NCI-H1694 (cell line): ENCODE measurements at regions not wholly inside any gene's neighbourhood (a gene's known extent, or its start where the extent isn't known, plus 50 kb on each side); places are given as distances from the start of the nearest gene placed in this dataset.

ENCODE experiments used
- DNase-seq: peaks from one replicate; lab custom pipeline; 2025; lab: John Stamatoyannopoulos, UW

DNA sequence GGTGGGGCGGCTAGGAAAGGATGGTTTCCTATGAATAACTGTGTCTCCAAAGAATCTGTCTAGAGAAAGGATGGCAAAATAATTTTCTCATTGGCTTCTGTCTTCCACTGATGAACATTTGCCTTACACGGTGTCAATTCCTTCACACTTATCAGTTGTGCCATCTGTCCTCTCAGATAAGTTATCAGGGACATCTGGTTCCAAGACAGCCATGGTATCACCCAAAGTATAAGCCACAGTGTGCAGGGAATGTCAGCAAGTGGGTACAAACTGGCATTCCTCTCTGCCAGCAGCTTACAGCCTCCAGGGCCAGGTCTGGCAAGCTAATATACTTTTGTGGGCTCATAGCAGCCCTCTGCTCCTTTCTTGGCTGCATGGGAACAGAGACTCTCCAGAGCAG is 1092.0 kb downstream of the EFNA5 start:
- DNase-seq = no peak

- no peak for DNase-seq
Observed at GRCh38 chr5:106574820-106575219, 1095.9 kb downstream of the EFNA5 start.

DNA sequence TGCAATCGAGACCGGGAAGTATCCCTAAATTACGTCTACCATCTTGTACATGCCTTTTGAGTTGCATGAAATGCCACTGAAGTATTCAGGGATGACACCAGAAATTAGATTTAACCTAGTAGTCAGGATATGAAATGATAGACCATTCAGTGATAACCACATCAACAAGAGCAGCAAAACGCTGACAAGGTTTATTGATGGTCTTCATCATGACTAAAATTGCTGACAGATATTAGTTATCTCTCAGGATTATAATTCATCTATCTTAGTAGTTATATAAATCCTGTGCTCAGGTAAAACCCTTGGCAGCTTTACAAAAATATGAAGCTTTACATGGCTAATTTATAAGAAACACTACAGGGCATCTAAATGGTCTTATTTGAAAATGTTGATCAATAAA is 1104.7 kb downstream of the EFNA5 start:
- DNase-seq = no peak

- DNase-seq = no peak
Observed at GRCh38 chr5:106545325-106545724, 1125.4 kb downstream of the EFNA5 start.

DNA sequence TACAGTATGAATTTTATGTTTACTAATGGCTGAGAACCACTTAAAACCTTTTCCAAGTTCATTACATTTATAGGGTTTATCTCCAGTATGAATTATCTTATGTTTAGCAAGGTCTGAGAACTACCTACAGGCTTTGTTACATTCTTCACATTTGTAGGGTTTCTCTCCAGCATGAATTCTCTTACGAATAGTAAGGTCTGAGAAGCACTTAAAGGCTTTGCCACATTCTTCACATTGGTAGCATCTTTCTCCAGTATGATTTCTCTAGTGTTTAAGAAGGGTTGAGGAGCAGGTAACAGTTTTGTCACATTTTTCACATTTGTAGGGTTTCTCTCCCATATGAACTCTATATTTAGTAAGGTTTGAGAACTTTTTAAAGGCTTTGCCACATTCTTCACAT is 1127.4 kb downstream of the EFNA5 start:
- DNase-seq = no peak

DNA sequence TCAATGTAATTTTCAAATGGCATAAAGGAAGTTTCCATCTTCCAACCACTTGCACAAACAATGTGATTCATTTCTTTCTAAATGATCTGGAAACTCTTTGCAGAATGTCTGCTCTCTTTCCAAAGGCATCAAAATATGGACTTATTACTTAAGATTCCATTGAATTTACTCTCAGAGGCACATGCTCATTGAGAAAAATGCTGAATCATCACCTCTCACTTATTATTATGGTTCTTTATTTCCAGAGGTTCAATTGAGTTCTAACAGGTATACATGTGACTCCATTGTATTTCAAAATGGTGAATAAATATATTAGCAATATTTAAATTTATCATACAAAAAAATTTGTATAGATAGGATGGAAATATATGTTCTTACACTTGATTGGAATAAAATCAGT is 1140.6 kb downstream of the EFNA5 start:
- DNase-seq = no peak

- DNase-seq = no peak
Observed at GRCh38 chr5:106525438-106525837, 1145.3 kb downstream of the EFNA5 start.

DNA sequence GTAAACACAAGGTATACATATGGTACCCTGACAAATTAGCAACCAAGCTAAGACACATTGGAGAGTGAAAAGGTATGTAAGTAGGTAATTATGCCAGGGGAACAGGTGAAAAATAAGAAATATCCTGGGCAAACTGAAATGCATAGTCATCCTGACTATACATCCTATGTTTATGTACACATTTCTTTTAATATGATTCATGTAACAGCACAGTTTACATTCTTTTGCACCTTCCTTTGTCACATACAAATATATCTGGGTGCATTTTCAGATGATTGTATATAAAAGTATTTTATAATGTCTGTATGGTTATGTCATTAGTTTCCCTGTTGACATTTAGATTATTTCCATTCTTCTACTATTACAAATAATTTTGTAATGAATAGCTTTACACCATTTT is 1146.9 kb downstream of the EFNA5 start:
- no peak for DNase-seq

DNA sequence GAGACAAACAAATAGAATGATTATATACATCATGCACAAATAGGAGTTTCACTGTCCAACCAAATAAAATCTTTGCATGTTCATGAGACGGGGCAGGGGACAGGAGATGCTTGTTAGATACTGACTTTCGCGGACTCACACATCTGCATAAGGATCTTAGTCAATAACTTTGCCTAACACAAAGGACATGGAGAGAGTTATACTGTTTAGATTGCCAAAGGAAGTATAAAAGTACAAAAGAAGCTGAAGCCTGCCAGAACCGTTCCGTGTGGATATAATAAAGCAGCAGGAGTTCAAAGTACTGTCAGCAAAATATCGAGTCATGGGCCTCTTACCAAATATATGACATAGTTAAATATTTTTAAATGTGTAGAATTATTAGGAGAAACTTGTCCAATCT is 1148.4 kb downstream of the EFNA5 start:
- no peak for DNase-seq

- no peak for DNase-seq
Observed at GRCh38 chr5:106521701-106522100, 1149.0 kb downstream of the EFNA5 start.

DNA sequence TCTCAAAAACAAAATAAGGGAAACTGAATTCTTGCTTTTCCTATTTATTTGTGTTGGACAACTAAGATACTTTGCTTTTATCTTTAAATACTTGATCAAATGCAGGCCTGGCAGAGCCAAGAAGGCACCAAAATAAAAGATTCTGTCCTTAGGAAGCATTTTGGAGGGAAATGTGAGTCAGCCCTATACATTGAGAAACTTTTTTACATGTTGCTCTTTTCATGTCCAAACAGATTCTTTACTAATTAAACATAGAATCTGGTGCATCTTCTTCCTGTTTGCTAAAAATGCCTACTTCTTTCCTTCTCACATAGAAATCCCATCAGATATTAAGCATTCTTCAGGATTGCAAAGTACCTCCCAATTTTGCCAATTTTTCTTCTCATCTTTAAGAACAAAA is 1160.4 kb downstream of the EFNA5 start:
- DNase-seq = no peak

DNA sequence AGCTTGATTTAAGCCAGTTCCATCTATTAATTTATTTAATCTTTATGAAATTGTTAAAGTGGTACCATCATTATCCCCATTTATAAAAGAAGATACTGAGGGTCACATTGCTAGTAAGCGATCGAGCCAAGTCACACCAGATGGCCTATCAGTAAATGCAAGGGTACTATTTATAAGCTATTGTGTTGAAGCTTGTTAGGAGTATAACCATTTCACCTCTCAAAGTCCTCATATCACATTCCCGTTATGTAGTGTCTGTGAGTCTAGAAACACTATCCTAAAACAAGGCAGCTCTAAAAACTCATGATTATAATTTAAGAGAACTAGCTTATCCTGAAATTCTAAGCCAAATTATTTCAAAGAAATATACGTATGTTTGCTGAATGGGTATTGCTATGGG is 1161.8 kb downstream of the EFNA5 start:
- no peak for DNase-seq

DNA sequence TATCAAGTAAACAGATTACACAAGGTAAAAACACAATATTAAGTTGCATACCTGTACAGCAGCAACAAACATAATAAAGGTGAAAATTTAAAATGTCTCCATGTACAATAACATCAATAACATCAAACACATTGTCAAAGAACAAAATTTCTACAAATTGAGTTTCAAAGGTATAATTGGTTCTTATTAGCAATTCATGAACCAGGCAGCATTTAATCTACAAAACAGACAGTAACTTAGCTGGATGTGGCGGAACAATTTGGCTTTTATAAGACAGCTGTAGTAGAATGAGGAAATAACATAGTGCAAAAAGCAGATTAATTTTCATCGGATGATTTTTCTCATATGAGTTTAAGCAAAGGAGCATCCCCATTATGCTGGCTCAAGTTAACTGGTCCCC is 1176.8 kb downstream of the EFNA5 start:
- no peak for DNase-seq

GRCh38 chr5:106489004-106489403 is 1181.7 kb downstream of the EFNA5 start:
- no peak for DNase-seq

GRCh38 chr5:106488407-106488806 is 1182.3 kb downstream of the EFNA5 start:
- no peak for DNase-seq

GRCh38 chr5:106481374-106481773 is 1189.4 kb downstream of the EFNA5 start:
- no peak for DNase-seq

- no peak for DNase-seq
Observed at GRCh38 chr5:106476630-106477029, 1194.1 kb downstream of the EFNA5 start.

GRCh38 chr5:106474066-106474465 is 1196.7 kb downstream of the EFNA5 start:
- DNase-seq = no peak

DNA sequence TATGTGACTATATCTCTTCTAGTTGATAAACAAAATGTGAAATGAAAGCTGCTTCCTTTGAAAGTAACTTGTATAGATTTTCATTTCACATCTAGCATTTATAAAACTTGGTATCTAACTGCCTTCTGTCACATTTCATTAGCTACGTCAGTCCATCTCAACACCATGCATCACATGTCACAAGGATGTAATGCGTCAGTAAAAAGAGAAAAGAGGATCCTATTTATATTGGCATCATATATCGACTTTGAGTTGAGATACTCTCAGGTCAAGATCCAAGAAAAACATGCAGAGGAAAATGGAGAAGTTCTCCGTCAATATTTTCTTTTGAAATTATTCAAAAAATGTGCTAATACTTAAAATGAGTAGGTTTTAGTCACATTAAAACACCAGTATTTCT is 1211.2 kb downstream of the EFNA5 start:
- DNase-seq = no peak

GRCh38 chr5:106454651-106455415 is 1215.9 kb downstream of the EFNA5 start:
- DNase-seq = no peak

DNA sequence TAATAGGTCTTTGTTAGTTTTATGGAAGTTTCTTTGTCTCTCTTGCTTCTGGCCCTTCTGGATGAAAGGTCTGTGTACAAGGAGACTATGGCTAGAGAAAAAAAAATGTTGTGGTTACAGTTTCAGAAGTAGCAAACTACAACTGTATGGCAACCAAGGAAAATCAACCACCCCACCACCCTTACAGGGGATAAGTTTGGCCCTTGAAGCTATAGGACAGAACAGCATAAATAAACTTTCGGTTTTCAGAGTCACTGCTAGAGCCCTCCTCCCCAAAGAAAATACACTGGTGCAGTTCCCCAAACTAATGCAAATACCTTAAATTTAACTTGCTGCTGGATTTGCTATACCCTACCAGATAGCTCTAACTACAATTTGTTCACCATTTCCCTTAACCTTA is 1216.7 kb downstream of the EFNA5 start:
- no peak for DNase-seq

- DNase-seq = no peak
Observed at GRCh38 chr5:106451998-106452397, 1218.7 kb downstream of the EFNA5 start.

- DNase-seq = no peak
Observed at GRCh38 chr5:106443746-106444145, 1227.0 kb downstream of the EFNA5 start.

DNA sequence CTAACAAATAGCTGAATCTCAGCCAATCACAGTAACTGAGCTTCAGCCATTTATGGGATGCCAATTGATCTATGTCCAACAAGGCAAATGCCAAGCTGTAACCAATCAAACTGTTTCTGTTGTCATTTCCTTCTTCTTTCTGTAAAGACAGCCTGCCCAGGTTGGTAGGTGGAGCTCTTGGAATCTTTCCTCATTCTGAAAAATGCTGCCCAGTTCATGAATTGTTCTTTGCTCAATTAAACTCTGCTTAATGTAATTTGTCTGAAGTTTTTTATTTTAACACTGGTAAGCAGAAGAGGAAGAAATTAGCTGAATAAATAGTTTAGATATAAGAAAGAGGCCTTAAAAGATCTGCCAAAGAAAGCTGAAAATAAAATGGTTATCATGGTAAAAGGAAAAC is 1235.6 kb downstream of the EFNA5 start:
- no peak for DNase-seq
